Ovary (tissue), 3 donors: ENCODE measurements at regions not wholly inside any gene's neighbourhood (a gene's known extent, or its start where the extent isn't known, plus 50 kb on each side); places are given as distances from the start of the nearest gene placed in this dataset.
"Not testable (repeated sequence)": the region's sequence is repeated elsewhere in the genome, so short reads cannot be mapped to it uniquely, and the experiment has no call there.

Experiments
- EP300 ChIP-seq: sonication (generic); formaldehyde crosslinking; IDR thresholded peaks from one replicate; pipeline ENCODE4 v1.6.1; 2017; ENCODE audit warnings: antibody characterized with exemption
- POLR2A ChIP-seq: fragments of 450-650 bp; IDR thresholded peaks from one replicate; pipeline ENCODE4 v1.6.1; 2017; ENCODE audit warnings: antibody characterized with exemption, mild to moderate bottlenecking, moderate library complexity
- TF ChIP-seq, protein P1 (sequence below), 3 donors: fragments of 450-650 bp in 2 of 3; fragments of 200-600 bp in 1 of 3; IDR thresholded peaks; one replicate each; pipeline versions ENCODE4 v1.5.1 to v1.8.0; 2016 to 2022; ENCODE audit warnings: antibody characterized with exemption in 3 of 3, mild to moderate bottlenecking in 1 of 3
- donor health status: DM: no; HTN: no; CAD: no.

DNA sequence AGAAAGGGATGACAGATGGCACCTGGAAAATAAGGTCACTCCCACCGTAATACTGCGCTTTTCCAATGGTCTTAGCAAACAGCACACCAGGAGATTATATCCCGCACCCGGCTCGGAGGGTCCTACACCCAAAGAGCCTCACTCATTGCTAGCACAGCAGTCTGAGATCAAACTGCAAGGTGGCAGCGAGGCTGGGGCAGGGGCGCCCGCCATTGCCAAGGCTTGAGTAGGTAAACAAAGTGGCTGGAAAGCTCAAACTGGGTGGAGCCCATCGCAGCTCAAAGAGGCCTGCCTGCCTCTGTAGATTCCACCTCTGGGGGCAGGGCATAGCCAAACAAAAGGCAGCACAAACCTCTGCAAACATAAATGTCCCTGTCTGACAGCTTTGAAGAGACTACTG, 953.8 kb upstream of the EPHA6 start:
- TF ChIP-seq, protein P1, sequence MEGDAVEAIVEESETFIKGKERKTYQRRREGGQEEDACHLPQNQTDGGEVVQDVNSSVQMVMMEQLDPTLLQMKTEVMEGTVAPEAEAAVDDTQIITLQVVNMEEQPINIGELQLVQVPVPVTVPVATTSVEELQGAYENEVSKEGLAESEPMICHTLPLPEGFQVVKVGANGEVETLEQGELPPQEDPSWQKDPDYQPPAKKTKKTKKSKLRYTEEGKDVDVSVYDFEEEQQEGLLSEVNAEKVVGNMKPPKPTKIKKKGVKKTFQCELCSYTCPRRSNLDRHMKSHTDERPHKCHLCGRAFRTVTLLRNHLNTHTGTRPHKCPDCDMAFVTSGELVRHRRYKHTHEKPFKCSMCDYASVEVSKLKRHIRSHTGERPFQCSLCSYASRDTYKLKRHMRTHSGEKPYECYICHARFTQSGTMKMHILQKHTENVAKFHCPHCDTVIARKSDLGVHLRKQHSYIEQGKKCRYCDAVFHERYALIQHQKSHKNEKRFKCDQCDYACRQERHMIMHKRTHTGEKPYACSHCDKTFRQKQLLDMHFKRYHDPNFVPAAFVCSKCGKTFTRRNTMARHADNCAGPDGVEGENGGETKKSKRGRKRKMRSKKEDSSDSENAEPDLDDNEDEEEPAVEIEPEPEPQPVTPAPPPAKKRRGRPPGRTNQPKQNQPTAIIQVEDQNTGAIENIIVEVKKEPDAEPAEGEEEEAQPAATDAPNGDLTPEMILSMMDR (IDR thresholded peaks at IDR 0.05) = not testable (repeated sequence)
- not testable (repeated sequence) for TF ChIP-seq POLR2A, EP300
